GM18870 (cell line): ENCODE measurements at regions not wholly inside any gene's neighbourhood (a gene's known extent, or its start where the extent isn't known, plus 50 kb on each side); places are given as distances from the start of the nearest gene placed in this dataset.
"Not testable (repeated sequence)": the region's sequence is repeated elsewhere in the genome, so short reads cannot be mapped to it uniquely, and the experiment has no call there.

Source experiments
- ATAC-seq: cut with Tn5 transposase; IDR thresholded peaks from one replicate; pipeline ENCODE4 v1.9.1; 2021; ENCODE audit warnings: moderate library complexity; ENCODE audit not compliant: unreplicated experiment

GRCh38 chr6:66145867-66146266 is 438.8 kb upstream of the EYS start:
- ATAC-seq, result no peak

GRCh38 chr6:66134021-66134420 is 427.0 kb upstream of the EYS start:
- no peak for ATAC-seq

DNA sequence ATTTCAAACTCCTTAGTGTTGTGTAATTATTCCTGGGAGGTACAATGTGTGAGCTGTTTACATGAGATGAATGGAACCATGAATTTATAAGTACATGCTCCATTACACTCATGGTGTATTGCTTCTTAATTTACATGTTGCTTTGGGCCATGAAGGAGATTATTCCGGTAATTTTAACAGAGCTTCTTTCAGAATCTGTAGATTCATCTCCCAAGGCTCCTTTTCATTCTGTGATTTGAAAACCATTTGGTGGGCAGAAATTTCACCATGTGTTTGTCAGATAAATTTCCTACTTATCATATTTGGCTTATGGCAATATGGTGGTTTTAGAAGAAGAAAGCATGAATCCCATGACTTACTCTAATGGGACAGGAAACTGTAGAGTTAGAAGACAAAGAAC is 421.6 kb upstream of the EYS start:
- no peak for ATAC-seq

DNA sequence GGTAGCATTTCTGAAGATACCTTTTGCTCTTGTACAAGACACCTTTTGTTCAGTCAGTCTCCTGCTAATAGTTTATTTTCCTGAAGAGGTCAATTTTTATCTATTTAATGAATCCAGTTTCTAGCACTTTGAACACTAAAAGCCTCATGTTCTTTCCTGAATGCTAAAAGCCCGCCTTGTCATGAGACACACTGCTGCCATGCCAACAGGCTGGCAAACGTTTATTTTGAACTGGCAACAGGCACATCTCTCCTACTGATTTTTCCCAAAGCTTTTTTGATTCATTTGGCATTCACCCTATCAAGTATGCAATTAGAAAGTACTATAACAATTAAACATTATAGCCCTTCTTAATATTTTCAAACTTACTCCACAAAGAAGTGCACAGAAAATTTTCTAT is 421.2 kb upstream of the EYS start:
- ATAC-seq, result no peak

DNA sequence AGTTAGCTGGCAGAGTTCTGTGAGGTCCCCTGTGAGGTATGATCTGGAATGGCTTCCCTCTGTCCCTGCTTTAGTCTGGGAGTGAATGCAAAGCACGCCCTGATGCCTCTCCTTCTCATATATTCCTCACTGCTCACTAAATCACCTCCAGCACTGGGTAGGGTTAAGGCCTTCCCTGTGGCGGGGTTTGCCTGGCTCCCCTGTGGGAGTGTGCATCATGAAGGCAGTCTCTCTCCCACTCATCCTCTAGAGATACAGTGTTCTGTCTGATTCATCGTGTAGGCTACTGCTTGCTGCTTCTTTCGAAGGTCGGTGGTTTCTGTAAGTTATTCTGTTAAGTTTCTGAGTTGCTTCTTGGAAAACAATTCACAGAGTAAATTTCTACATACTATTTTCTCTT is 420.0 kb upstream of the EYS start:
- no peak for ATAC-seq

GRCh38 chr6:66126358-66126757 is 419.3 kb upstream of the EYS start:
- no peak for ATAC-seq

GRCh38 chr6:66103954-66104353 is 396.9 kb upstream of the EYS start:
- no peak for ATAC-seq

DNA sequence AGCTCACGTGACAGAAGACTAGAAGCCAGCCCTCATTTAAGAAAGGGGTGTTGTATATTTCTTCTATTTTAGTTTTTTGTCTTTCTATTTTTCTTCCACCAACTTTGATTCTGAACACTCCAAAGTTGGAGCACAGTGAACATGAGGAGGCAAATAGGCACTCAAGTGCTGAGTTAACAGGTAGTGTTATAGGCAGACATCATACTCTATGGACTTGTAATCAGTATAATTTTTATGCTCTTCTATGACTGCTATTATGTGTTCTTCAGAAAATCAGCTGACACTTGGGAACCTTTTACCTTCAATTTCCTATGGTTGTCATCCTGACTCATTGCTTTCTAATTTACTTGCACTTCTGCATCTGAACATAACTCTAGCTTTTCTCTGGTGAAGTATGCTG is 396.3 kb upstream of the EYS start:
- ATAC-seq, result no peak

DNA sequence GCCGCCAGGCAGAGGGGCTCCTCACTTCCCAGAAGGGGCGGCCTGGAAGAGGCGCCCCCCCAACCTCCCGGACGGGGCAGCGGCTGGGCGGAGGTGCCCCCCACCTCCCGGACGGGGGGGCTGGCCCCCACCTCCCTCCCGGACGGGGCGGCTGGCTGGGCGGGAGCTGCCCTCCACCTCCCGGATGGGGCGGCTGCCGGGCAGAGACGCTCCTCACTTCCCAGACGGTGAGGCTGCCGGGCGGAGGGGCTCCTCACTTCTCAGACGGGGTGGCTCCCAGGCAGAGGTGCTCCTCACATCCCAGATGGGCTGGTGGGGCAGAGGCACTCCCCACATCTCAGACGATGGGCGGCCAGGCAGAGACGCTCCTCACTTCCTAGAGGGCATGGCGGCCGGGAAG is 389.7 kb upstream of the EYS start:
- no peak for ATAC-seq

DNA sequence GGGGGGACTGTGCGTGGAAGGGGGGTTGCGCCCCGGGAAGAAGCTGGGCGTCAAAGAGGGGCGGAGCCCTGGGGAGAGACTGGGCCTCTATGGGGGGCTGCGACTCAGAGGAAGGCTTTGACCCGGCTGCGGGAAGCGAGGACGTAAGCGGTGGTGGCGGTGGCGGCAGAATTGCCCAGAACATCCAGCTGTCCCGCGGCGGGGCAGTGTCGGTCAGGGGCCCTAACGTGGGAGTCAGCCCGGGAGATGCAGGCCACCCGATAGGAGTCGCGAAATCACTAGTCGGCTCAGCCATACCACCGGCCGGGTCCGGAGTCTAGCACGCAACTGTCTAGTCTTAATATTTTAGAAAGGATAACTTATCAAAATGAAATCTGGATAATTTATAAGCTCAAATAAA is 387.6 kb upstream of the EYS start:
- ATAC-seq, result no peak

DNA sequence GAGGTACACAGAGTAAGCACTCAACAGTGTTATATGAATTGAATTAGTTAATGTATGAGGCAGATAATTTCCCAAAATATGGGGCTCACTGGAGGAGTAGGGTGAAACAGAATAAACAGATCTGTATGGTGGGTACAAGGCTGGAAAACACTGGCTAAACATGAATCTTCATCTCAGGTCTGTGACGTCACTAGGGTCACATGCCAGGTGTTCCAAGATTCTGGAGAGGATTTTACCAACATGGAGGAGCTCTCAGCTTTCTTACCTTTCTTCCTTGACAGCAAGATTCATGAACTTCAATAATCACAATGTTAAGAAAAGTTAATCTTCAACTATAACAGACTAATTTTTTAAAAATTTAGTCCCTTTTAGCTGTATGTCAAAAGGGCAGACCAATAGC is 385.3 kb upstream of the EYS start:
- not testable (repeated sequence) for ATAC-seq

DNA sequence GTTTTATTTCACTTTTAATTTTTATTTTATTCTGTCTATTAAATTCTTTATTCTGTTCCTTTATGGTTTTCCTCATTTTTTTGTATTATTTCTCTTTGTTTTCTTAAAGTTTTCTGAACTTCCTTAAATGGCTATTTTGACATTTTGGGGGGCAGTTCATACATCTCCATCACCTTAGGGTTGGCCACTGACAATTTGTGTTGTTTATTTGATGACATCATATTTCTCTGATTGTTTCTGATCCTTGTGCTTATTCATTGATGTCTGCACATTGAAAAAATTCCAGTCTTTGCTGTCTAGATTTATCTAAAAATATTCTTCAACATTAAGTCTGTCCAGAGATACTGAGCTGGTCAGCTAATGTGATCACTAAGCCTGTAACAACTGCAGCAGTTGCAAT is 379.5 kb upstream of the EYS start:
- ATAC-seq, result no peak

DNA sequence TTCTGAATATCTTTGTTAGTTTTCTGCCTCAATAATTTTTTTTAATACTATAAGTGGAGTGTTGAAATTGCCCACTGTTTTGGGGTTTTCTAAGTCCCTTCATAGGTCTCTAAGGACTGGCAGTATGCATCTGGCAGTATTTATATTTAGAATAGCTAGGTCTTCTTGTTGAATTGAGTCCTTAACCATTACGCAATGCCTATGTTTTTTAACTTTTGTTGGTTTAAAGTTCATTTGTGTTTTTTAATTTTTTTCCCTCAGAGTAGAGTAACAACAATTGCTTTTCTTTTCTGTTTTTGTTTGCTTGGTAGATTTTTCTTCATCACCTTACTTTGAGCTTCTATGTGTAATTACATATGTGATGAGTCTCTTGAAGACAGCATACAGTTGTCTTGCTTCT is 375.9 kb upstream of the EYS start:
- no peak for ATAC-seq

DNA sequence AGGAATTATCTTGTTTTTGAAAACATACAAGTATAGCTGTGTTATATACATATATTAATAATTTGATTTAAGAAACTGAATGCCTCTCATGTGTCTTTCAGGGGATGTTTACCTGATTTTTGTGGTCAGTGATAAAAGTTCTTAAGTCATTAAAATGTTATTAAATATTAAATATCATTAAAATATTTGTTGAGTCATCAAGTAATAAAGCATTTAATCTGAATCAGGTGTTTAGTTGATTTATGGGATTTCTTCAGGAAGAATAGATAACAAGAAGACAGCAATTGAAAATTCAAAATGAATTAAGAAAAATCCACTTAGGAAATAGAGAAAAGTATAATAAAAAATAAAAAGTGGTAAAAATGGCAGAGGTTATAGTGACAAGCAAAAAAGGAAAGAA is 361.9 kb upstream of the EYS start:
- ATAC-seq, result no peak

DNA sequence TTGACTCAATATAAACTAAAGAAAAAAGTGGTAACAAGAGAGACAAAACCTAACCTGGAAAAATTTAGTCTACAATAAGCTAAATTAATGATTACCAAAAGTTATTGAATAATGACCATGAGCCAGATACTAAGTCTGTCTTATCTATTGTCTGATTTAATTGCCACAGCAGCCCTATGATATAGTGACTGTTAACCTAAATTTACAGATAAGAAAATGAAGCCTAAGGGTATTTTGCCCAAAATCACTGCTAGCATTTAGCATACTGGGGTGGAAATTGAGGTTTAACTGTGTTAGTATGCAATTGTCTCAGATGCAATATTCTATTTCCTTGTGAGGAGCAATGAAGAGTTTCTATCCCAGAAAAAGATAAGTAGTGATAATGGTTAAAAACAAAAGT is 361.0 kb upstream of the EYS start:
- ATAC-seq, result no peak

DNA sequence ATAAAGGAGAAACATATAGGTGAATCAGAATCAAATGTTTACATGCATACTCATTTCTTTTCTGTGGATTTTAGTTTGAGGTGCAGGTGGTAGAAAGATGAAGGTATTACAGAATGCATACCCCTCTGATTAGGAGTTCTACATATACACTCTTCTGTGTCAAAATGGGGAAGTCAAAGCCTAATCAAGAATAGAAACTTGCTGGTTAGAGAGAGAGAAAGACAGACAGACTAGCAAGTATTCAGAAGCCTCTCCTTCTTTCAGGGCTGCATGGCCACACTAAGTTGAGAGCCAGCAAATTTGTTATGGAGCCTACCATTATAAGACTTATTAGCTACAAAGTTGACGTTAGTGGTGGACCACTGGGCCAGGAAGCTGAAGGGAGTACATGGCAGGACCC is 358.3 kb upstream of the EYS start:
- ATAC-seq, result no peak

DNA sequence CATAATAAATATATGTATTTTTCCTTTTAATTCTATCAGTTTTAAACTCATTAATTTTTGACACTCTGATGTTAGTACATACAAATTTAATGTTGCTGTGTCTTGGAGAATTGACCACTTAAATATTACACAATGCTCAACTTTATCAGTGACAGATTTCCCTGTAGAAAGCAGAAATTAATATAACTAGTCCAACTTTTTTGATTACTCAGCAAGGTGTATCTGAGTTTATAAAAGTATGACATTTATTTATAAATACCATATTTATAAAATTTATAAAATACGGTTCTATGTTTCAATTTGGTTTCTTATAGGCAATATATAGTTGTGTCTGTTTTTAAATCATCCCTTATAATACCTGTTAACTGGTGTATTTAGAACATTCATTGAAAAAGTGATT is 350.0 kb upstream of the EYS start:
- ATAC-seq, result no peak

GRCh38 chr6:66054967-66055366 is 347.9 kb upstream of the EYS start:
- no peak for ATAC-seq

GRCh38 chr6:66051812-66052211 is 344.8 kb upstream of the EYS start:
- no peak for ATAC-seq

GRCh38 chr6:66048684-66049474 is 341.9 kb upstream of the EYS start:
- no peak for ATAC-seq

- ATAC-seq, result no peak
Measured at GRCh38 chr6:66032626-66033025, 325.6 kb upstream of the EYS start.

DNA sequence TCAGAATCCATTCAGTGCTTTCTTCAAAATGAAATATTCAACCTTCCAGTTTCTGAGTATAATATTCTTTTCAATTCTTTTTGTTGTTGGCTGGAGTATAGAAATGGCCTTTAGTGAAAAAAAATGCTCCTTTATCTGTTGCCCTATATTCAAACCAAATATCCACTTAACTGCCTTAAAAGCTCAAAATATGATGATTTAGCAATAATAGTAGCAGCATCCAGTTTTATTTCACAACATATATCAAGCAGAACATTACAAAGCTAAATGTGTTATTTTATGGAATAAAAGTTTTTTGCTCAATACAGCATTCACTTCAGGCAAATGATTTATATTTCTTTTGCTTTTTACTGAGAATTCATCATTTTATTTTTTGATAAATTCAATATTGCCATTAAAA is 322.4 kb upstream of the EYS start:
- ATAC-seq, result no peak

DNA sequence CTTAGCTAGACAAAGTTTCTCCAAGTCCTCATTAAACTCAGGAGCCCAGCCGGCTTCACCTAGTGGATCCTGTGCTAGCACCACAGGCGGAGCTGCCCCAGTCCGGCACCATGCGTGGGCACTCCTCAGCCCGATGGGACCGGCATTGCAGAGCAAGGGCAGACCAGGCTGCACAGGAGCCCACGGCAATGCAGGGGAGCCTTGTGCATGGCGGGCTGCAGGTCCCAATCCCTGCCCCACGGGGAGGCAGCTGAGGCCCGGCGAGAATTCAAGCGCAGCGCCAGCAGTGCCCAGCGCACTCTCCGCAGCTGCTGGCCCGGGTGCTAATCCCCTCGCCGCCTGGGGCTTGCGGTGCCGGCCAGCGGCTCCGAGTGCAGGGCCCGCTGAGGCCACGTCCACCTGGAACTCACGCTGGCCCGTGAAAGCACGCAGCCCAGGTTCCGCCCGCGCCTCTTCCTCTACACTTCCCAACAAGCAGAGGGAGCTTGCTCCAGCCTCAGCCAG is 292.3 kb upstream of the EYS start:
- ATAC-seq, result no peak
